ENCODE measurements at regions not wholly inside any gene's neighbourhood (a gene's known extent, or its start where the extent isn't known, plus 50 kb on each side); places are given as distances from the start of the nearest gene placed in this dataset.

- Histone ChIP-seq H3K9me3 (ENCODE audit: control insufficient read depth, insufficient read depth, low read length) (peaks cover 3% of the 10 kb centered on the region; the same call in 1 of the 2 replicates), H3K36me3 (ENCODE audit: control insufficient read depth, low read length) (no peaks in the 10 kb centered on the region), H3K4me3 (ENCODE audit: low read length) (no peak overlapping the region), H3F3A (ENCODE audit: control insufficient read depth, insufficient read depth) (0 out of 2 replicates have a peak, but pooled peaks cover 8% of the 10 kb centered on the region), H4K20me1 (ENCODE audit: control insufficient read depth, insufficient read depth, low read depth, low read length) (no peaks in the 10 kb centered on the region), H3K9me2 (replicated peaks; ENCODE audit: control insufficient read depth, low read length) (no peaks in the 10 kb centered on the region), H3K4me2 (ENCODE audit: low read length) (no peak overlapping the region), H3K27me3 (ENCODE audit: control insufficient read depth, low read length) (no peaks in the 10 kb centered on the region), H3K79me2 (ENCODE audit: control insufficient read depth, low read length) (no peaks in the 10 kb centered on the region), H3K4me1 (ENCODE audit: control insufficient read depth, low read length) (no peaks in the 10 kb centered on the region), H3K27ac (ENCODE audit: low read depth, low read length) (no peak overlapping the region)
- TF ChIP-seq EZH2phosphoT487 (IDR thresholded peaks at IDR 0.05; ENCODE audit: borderline replicate concordance, low read length) (no peak), CTCF (IDR thresholded peaks at IDR 0.05; ENCODE audit: low read depth, low read length, poor library complexity, severe bottlenecking) (no peak)
These were observed 434.2 kb downstream of the PCDH20 start for GRCh38 chr13:60981407-60981806.

- TF ChIP-seq CTCF (IDR thresholded peaks at IDR 0.05; ENCODE audit: low read depth, low read length, poor library complexity, severe bottlenecking), result no peak
- TF ChIP-seq EZH2phosphoT487 (IDR thresholded peaks at IDR 0.05; ENCODE audit: borderline replicate concordance, low read length), result no peak
- H3K4me1 ChIP-seq (ENCODE audit: control insufficient read depth, low read length), result no peaks in the 10 kb centered on the region
- no peak overlapping the region for H3K4me3 ChIP-seq (ENCODE audit: low read length)
- H4K20me1 ChIP-seq (ENCODE audit: control insufficient read depth, insufficient read depth, low read depth, low read length), result no peaks in the 10 kb centered on the region
- no peaks in the 10 kb centered on the region for H3K27me3 ChIP-seq (ENCODE audit: control insufficient read depth, low read length)
- no peaks in the 10 kb centered on the region for H3K9me2 ChIP-seq (replicated peaks; ENCODE audit: control insufficient read depth, low read length)
- H3K36me3 ChIP-seq (ENCODE audit: control insufficient read depth, low read length), result no peaks in the 10 kb centered on the region
- H3K79me2 ChIP-seq (ENCODE audit: control insufficient read depth, low read length), result no peaks in the 10 kb centered on the region
- H3F3A ChIP-seq (ENCODE audit: control insufficient read depth, insufficient read depth), result 0 out of 2 replicates have a peak, but pooled peaks cover 8% of the 10 kb centered on the region
- H3K27ac ChIP-seq (ENCODE audit: low read depth, low read length), result no peak overlapping the region
- H3K9me3 ChIP-seq (ENCODE audit: control insufficient read depth, insufficient read depth, low read length), result peaks cover 3% of the 10 kb centered on the region; the same call in 1 of the 2 replicates
- H3K4me2 ChIP-seq (ENCODE audit: low read length), result no peak overlapping the region
These were observed 439.3 kb downstream of the PCDH20 start for GRCh38 chr13:60976367-60976766.

GRCh38 chr13:60974296-60974695, 441.4 kb downstream of the PCDH20 start:
- H3K27ac ChIP-seq (ENCODE audit: low read depth, low read length), result no peak overlapping the region
- TF ChIP-seq EZH2phosphoT487 (IDR thresholded peaks at IDR 0.05; ENCODE audit: borderline replicate concordance, low read length) (no peak), CTCF (IDR thresholded peaks at IDR 0.05; ENCODE audit: low read depth, low read length, poor library complexity, severe bottlenecking) (no peak)
- H3K9me2 ChIP-seq (replicated peaks; ENCODE audit: control insufficient read depth, low read length), result no peaks in the 10 kb centered on the region
- no peaks in the 10 kb centered on the region for H3K4me1 ChIP-seq (ENCODE audit: control insufficient read depth, low read length)
- H3K79me2 ChIP-seq (ENCODE audit: control insufficient read depth, low read length), result no peaks in the 10 kb centered on the region
- H3K36me3 ChIP-seq (ENCODE audit: control insufficient read depth, low read length), result no peaks in the 10 kb centered on the region
- 0 out of 2 replicates have a peak, but pooled peaks cover 8% of the 10 kb centered on the region for H3F3A ChIP-seq (ENCODE audit: control insufficient read depth, insufficient read depth)
- H4K20me1 ChIP-seq (ENCODE audit: control insufficient read depth, insufficient read depth, low read depth, low read length), result no peaks in the 10 kb centered on the region
- no peaks in the 10 kb centered on the region for H3K27me3 ChIP-seq (ENCODE audit: control insufficient read depth, low read length)
- no peak overlapping the region for H3K4me3 ChIP-seq (ENCODE audit: low read length)
- peaks cover 3% of the 10 kb centered on the region; the same call in 1 of the 2 replicates for H3K9me3 ChIP-seq (ENCODE audit: control insufficient read depth, insufficient read depth, low read length)
- H3K4me2 ChIP-seq (ENCODE audit: low read length), result no peak overlapping the region

All from DOHH2 (cell line).